Prostate gland (tissue), 2 donors: ENCODE measurements at regions not wholly inside any gene's neighbourhood (a gene's known extent, or its start where the extent isn't known, plus 50 kb on each side); places are given as distances from the start of the nearest gene placed in this dataset.

ENCODE experiments used
- DNase-seq: peaks from one replicate; pipeline ENCODE4 v3.0.0-alpha.2; 2019; ENCODE audit warnings: low spot score
- H3K27ac ChIP-seq, 2 donors: fragments of 200-600 bp; sonication (generic); 2 replicates each; pipeline ENCODE4 v1.5.1; 2017 to 2019
- H3K27me3 ChIP-seq: fragments of 200-600 bp; sonication (generic); replicated peaks from 2 replicates; pipeline ENCODE4 v1.5.1; 2019; ENCODE audit not compliant: insufficient read depth
- H3K36me3 ChIP-seq, 2 donors: fragments of 200-600 bp; sonication (generic); 1 replicate in 1 of 2; 2 replicates in 1 of 2; pipeline versions ENCODE4 v1.5.1 to v1.8.1; 2017 to 2019
- H3K4me1 ChIP-seq: fragments of 200-600 bp; sonication (generic); replicated peaks from 2 replicates; pipeline ENCODE4 v1.5.1; 2019
- H3K4me3 ChIP-seq, 2 donors: fragments of 200-600 bp; sonication (generic); 2 replicates each; pipeline ENCODE4 v1.5.1; 2017 to 2019
- H3K9me3 ChIP-seq: fragments of 200-600 bp; sonication (generic); 2 replicates; pipeline ENCODE4 v1.5.1; 2017
- CTCF ChIP-seq, 4 experiments: fragments of 200-600 bp in 2 of 4; fragments of 450-650 bp in 2 of 4; sonication (generic) in 2 of 4; IDR thresholded peaks; 1 replicate in 3 of 4; 2 replicates in 1 of 4; pipeline ENCODE4 v1.5.1; 2016 to 2019; ENCODE audit warnings: antibody characterized with exemption in 4 of 4, mild to moderate bottlenecking in 2 of 4, moderate library complexity in 2 of 4
- POLR2A ChIP-seq: fragments of 450-650 bp; IDR thresholded peaks from one replicate; pipeline ENCODE4 v1.6.1; 2016; ENCODE audit warnings: antibody characterized with exemption, mild to moderate bottlenecking
- POLR2AphosphoS5 ChIP-seq: sonication (generic); formaldehyde crosslinking; IDR thresholded peaks from one replicate; pipeline ENCODE4 v1.6.1; 2017; ENCODE audit warnings: antibody characterized with exemption
- WGBS: methylation state at CpG from one replicate; pipeline ENCODE4 v1.1.5; 2018; 5-methylcytosine and 5-hydroxymethylcytosine counted together
- intact Hi-C: fragments of 100-400 bp; cut with DNase I; formaldehyde crosslinking; loops from one replicate; pipeline ENCODE4 v1.14.2; 2022

DNA sequence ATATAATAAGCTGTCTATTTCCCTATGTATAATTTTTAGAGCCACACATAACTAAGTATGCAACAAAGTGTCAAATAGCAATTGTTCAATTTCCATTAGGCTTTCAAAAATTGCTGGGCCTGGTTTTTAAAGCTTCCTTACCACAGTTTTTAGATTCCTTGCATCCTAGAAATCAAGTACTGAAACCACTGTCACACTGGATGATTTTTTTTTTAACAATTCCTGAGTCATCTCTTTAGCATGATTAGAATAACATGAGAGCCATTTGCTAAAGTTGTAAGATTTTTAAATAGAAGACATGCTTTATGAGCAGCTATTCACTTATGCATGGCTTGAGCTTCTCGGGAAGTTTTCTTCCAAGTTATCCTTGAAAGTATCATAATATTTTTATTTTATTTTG lies 319.5 kb upstream of the NXPH2 start:
- no peaks in the 10 kb centered on the region for H3K27me3 ChIP-seq
- WGBS: 87% methylated on average over 1 of the region's 1 CpG
- DNase-seq: no peak
- no peaks in the 10 kb centered on the region for H3K36me3 ChIP-seq
- no peak overlapping the region for H3K4me3 ChIP-seq
- H3K4me1 ChIP-seq: no peaks in the 10 kb centered on the region
- intact Hi-C loops: no loop called here
- TF ChIP-seq POLR2AphosphoS5 (no peak), CTCF (IDR thresholded peaks at IDR 0.05) (no peak), POLR2A (no peak)
- no peak overlapping the region for H3K27ac ChIP-seq
- H3K9me3 ChIP-seq: no peaks in the 10 kb centered on the region

- Histone ChIP-seq H3K36me3 (no peaks in the 10 kb centered on the region), H3K27ac (no peak overlapping the region), H3K4me3 (no peak overlapping the region), H3K27me3 (no peaks in the 10 kb centered on the region), H3K9me3 (no peaks in the 10 kb centered on the region), H3K4me1 (no peaks in the 10 kb centered on the region)
- intact Hi-C loops: no loop called here
- 74% methylated on average over 2 of the region's 2 CpGs for WGBS
- DNase-seq: no peak
- TF ChIP-seq POLR2AphosphoS5 (no peak), POLR2A (no peak), CTCF (IDR thresholded peaks at IDR 0.05) (no peak)
Observed at GRCh38 chr2:139098961-139099360, 318.8 kb upstream of the NXPH2 start.

GRCh38 chr2:139083121-139083520 lies 302.9 kb upstream of the NXPH2 start:
- Histone ChIP-seq H3K27me3 (no peaks in the 10 kb centered on the region), H3K36me3 (no peaks in the 10 kb centered on the region), H3K27ac (no peak overlapping the region), H3K9me3 (no peaks in the 10 kb centered on the region), H3K4me3 (no peak overlapping the region), H3K4me1 (no peaks in the 10 kb centered on the region)
- TF ChIP-seq POLR2A: no peak
- TF ChIP-seq POLR2AphosphoS5: no peak
- TF ChIP-seq CTCF (IDR thresholded peaks at IDR 0.05): no peak
- intact Hi-C loops: no loop called here
- no peak for DNase-seq

- H3K36me3 ChIP-seq: no peaks in the 10 kb centered on the region
- H3K9me3 ChIP-seq: no peaks in the 10 kb centered on the region
- no peaks in the 10 kb centered on the region for H3K27me3 ChIP-seq
- intact Hi-C loops: no loop called here
- DNase-seq: no peak
- H3K4me1 ChIP-seq: no peaks in the 10 kb centered on the region
- no peak overlapping the region for H3K4me3 ChIP-seq
- TF ChIP-seq CTCF (IDR thresholded peaks at IDR 0.05) (no peak), POLR2AphosphoS5 (no peak), POLR2A (no peak)
- no peak overlapping the region for H3K27ac ChIP-seq
Observed at GRCh38 chr2:139080244-139080643, 300.1 kb upstream of the NXPH2 start.

- H3K27ac ChIP-seq: no peak overlapping the region
- intact Hi-C loops: no loop called here
- no peaks in the 10 kb centered on the region for H3K36me3 ChIP-seq
- no peak overlapping the region for H3K4me3 ChIP-seq
- no peaks in the 10 kb centered on the region for H3K27me3 ChIP-seq
- no peaks in the 10 kb centered on the region for H3K4me1 ChIP-seq
- no peaks in the 10 kb centered on the region for H3K9me3 ChIP-seq
- no peak for TF ChIP-seq POLR2AphosphoS5
- no peak for TF ChIP-seq CTCF (IDR thresholded peaks at IDR 0.05)
- DNase-seq: no peak
- WGBS: 98% methylated on average over 2 of the region's 2 CpGs
Observed at GRCh38 chr2:139079311-139079710, 299.1 kb upstream of the NXPH2 start.
